DND-41 (cell line): ENCODE measurements at regions not wholly inside any gene's neighbourhood (a gene's known extent, or its start where the extent isn't known, plus 50 kb on each side); places are given as distances from the start of the nearest gene placed in this dataset.

Experiments used
- CTCF ChIP-seq: IDR thresholded peaks from 2 replicates; pipeline ENCODE4 v1.5.1; 2012; ENCODE audit warnings: borderline replicate concordance, low read length, moderate library complexity, mild to moderate bottlenecking; ENCODE audit not compliant: poor library complexity, severe bottlenecking; ENCODE audit errors: extremely low read depth
- EZH2 ChIP-seq: IDR thresholded peaks from 3 replicates; pipeline ENCODE4 v1.6.1; 2012; ENCODE audit warnings: borderline replicate concordance, low read depth, mild to moderate bottlenecking, moderate library complexity, low read length, inconsistent platforms; ENCODE audit not compliant: severe bottlenecking

GRCh38 chr5:91910655-91911054, 527.5 kb upstream of the ARRDC3 start:
- TF ChIP-seq CTCF (no peak), EZH2 (no peak)
